HEK293 (cell line): ENCODE measurements at regions not wholly inside any gene's neighbourhood (a gene's known extent, or its start where the extent isn't known, plus 50 kb on each side); places are given as distances from the start of the nearest gene placed in this dataset.

Source experiments
- GLIS1 ChIP-seq: fragments of 450-650 bp; formaldehyde crosslinking; IDR thresholded peaks from 2 replicates; pipeline ENCODE4 v1.5.1; 2016; ENCODE audit warnings: missing biosample characterization, missing genetic modification characterization
- ZBTB21 ChIP-seq: fragments of 450-650 bp; formaldehyde crosslinking; IDR thresholded peaks from 2 replicates; pipeline ENCODE4 v1.5.1; 2017; ENCODE audit warnings: missing biosample characterization, missing genetic modification characterization
- ZEB2 ChIP-seq: fragments of 450-650 bp; formaldehyde crosslinking; IDR thresholded peaks from 2 replicates; pipeline ENCODE4 v1.5.1; 2016; ENCODE audit warnings: missing biosample characterization, missing genetic modification characterization
- TF ChIP-seq, protein P1 (sequence below): fragments of 450-650 bp; formaldehyde crosslinking; IDR thresholded peaks from 2 replicates; pipeline ENCODE4 v1.5.1; 2016; ENCODE audit warnings: missing biosample characterization, missing genetic modification characterization

DNA sequence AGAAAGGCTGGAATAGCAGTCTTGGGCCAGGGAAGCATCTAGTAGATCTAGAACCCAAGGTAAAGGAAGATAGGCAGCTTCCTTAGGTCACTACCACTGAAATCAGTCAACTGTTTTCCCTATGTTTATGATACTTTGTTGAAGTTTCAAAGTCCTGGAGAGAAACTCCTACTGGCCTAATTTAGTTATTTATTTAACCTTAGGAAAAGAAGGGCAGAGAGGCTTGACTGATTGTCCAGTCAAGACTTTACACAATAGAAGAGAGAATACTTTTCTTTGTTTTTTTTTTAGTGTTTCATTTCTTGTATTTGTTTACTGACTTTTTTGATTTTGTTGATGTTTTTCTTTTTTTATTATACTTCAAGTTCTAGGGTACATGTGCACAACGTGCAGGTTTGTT, 138.9 kb upstream of the PHYHIPL start:
- TF ChIP-seq ZBTB21 (tag by site-specific recombination) (no peak), GLIS1 (tag by site-specific recombination) (no peak), ZEB2 (tag by site-specific recombination) (no peak)
- TF ChIP-seq, protein P1, sequence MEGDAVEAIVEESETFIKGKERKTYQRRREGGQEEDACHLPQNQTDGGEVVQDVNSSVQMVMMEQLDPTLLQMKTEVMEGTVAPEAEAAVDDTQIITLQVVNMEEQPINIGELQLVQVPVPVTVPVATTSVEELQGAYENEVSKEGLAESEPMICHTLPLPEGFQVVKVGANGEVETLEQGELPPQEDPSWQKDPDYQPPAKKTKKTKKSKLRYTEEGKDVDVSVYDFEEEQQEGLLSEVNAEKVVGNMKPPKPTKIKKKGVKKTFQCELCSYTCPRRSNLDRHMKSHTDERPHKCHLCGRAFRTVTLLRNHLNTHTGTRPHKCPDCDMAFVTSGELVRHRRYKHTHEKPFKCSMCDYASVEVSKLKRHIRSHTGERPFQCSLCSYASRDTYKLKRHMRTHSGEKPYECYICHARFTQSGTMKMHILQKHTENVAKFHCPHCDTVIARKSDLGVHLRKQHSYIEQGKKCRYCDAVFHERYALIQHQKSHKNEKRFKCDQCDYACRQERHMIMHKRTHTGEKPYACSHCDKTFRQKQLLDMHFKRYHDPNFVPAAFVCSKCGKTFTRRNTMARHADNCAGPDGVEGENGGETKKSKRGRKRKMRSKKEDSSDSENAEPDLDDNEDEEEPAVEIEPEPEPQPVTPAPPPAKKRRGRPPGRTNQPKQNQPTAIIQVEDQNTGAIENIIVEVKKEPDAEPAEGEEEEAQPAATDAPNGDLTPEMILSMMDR (tag by site-specific recombination) = no peak
